GM21390 (cell line): ENCODE measurements at regions not wholly inside any gene's neighbourhood (a gene's known extent, or its start where the extent isn't known, plus 50 kb on each side); places are given as distances from the start of the nearest gene placed in this dataset.

Experiments
- ATAC-seq: cut with Tn5 transposase; IDR thresholded peaks from one replicate; pipeline ENCODE4 v1.9.1; 2021; ENCODE audit not compliant: unreplicated experiment

DNA sequence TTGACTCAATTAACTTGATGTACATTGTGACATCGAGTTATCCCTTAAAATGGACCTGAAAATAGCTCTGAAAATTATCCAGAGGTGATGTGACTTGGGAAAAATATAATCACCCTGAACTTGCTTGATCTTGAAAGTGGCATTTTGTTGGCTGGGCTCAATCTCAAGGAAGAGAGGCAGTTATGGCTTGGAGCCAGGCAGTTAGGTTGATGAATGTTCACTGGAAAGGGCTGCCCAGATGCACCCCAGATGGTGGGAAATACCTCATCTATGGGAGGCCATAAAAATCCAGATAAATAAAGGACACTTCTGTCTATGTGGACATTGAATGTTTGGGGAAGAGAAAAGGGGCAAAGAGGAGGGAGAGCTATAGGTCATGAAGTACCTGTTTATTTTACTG, 55.7 kb upstream of the OR5AN1 start:
- no peak for ATAC-seq

DNA sequence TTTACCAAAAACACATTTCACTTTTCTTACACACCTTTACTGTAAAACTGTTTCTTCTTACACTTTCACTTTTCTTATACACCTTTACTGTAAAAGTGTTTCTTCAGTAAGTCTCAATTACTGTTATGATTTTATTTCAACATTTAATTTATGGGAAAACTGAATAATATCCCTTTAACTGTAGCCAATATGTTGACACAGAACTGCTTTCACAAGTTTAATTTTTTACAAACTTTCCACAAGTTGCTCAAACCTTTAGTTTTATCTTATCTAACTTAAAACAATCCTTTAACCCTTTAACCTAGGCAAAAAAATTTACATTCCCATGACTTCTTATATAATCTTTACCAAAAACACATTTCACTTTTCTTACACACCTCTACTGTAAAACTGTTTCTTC, 63.3 kb upstream of the OR5AN1 start:
- ATAC-seq = no peak

GRCh38 chr11:59292611-59293010, 66.1 kb upstream of the OR5AN1 start:
- ATAC-seq = no peak

DNA sequence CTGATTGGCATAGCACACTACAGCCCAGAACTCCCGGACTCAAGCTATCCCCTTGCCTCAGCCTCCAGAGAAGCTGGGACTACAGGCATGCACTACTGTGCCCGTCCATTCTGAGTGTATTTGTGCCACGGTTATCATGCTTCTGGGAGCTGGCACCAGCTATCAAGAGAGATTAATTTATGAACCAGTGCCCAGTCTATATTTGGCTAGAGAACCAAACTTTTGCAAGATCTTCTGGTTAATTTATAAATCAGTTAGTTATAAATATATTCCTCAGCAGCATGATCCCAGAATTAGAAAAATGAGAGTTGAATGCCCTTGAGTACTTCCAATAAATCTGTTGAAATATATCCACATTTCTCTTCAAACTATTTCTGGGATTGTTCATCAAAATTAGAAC, 67.5 kb upstream of the OR5AN1 start:
- ATAC-seq = no peak

DNA sequence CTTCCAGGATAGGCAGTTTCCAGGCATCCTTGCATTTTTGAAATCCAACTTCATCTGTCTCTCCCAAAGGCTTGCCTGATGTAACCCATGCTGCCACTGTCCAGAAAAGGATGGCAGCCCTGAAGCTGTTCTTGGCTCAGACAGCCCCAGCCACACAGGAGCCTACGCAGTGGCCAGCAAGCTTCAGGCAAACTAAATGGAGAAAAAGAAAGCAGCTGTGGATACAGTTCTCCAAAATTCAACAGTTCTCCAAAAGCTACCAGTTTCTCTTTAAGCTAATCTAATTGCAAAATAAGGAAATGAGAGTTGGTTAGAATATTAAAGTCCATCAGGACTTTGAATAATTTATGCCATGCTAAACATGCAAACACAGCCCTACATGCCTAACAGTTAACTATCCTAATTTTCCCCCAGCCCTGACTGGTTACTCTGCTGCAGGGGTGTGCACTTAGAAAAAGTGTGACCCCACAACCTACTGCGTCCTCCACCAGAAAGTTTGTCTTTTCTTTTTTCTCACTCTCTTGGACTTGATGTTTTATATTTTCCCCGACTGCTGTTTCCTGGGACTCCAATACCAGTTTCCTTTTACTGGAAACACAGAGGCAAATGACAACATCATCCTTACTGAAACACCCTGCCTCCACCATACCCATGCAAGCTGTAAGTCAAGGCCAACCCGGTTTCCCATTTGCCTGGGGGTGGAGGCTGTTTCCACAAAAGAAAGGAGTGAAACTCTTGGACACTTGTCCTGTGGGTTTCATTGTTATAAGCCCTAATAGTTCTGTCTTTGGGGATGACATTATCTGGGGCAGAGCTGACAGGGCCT, 69.1 kb upstream of the OR5AN1 start:
- ATAC-seq = no peak

- no peak for ATAC-seq
Observed at GRCh38 chr11:59285716-59286260, 72.9 kb upstream of the OR5AN1 start.

DNA sequence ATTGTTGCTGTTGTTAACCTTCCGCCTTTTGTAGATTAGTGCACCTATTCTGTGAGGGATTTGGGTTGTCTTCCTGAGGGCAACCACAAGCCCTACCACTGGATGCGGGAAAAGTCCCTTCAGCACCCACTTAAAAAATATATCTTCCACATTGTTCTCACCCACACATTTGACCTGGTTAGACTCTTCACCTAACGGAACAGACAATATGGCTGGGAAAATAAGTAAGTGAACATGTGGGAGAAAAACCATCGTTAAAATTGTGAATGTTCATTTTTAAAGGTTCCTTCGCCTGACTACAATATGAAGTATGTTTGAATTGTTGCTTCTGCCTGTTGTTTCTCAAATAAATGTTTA, 72.0 kb upstream of the MPEG1 start:
- ATAC-seq = peak; percentile 11

- ATAC-seq = peak; percentile 82
Observed at GRCh38 chr11:59283825-59284772, 71.4 kb upstream of the MPEG1 start.

- no peak for ATAC-seq
Observed at GRCh38 chr11:59283311-59283710, 70.6 kb upstream of the MPEG1 start.

DNA sequence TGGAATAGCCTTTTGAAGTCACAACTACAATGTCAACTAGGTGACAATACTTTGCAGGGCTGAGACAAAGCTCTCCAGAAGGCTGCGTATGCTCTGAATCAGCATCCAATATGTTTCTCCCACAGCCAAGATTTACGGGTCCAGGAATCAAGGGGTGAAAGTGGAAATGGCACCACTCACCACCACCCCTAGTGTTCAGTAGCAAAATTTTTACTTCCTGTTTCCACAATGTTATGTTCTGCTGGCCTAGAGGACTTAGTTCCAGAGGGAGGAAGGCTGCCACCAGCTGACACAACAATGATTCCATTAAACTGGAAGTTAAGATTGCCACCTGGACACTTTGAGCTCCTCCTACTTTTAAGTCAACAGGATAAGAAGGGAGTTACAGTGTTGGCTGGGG, 68.5 kb upstream of the MPEG1 start:
- no peak for ATAC-seq

GRCh38 chr11:59273373-59273841, 60.7 kb upstream of the MPEG1 start:
- peak; percentile 93 for ATAC-seq

- no peak for ATAC-seq
Observed at GRCh38 chr11:59272771-59273372, 60.1 kb upstream of the MPEG1 start.

- ATAC-seq = no peak
Observed at GRCh38 chr11:59271811-59272327, 59.1 kb upstream of the MPEG1 start.

DNA sequence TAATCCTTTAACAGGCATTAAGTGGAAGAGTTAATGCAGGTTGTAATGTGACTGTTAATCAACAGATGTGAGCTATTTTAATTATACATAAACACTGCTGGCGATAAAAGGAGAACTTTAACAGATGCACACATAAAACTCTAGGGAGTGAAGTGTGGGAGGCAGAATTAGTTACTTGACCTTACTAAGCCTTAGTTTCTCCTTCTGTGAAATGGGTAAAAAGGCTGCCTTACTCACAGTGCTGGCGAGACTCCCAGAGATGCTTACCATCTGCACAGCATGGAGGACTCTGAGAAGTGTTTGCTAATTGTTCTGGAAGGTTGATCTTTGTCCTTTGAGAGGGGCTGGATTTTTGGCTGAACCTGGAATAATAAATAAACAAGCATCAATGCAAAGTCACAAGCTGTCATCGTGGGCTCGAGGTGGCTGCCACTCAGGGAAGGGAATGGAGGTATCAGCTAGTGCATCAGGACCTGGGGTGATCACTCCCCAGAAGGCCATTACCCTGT, 58.6 kb upstream of the MPEG1 start:
- ATAC-seq = no peak

DNA sequence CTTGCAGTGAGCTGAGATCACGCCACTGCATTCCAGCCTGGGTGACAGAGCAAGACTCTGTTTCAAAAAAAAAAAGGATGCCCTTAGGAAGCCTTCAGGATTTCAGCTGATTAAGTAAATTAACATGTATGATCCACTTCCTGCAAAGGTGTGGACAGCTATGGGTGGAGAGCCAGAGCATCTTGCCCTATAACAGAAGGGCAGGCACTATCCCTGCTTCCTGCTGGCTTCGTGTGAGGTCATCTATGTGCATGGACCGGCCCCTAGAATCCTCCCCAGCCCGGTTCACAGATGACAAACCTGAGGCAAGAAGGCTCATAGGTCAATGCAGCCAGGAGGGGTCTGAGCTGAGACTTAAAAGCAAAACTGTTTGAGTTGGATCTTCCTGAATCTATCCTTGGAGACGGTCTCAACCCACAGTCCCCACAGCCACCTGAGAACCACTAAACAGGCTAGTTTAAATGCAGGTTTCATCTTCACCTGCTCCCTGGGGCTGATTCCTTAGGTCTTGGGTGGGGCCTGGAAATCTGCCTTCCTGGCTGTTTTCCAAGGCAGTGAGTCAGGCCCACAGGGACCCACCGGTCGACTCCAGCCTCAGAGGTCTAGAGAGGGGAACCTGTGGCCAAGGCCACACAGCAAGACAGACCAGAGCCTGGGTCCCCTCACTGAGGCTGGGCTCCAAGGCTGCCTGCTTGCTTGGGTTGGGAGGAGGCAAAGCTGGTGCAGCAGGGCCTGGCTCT, 55.2 kb upstream of the MPEG1 start:
- no peak for ATAC-seq

DNA sequence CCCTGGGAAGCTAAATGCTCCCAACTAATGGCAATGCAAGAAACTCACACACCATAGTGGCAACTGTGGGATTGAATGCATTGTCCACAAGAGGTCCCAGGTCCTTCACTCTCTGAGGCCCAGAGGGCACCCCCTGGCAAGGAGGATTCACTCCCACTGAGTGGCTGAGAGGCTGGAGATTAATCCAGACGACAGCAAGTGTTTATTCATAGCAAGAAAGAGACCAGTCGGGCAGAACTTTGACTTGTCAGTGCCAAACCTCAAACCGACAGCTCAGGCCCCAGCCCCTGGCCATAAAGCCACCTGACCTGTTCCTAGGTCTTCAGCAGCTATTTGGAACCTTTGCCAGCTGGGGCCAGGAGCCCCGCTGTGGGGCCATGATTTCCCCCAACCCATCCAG, 54.5 kb upstream of the MPEG1 start:
- peak; percentile 72 for ATAC-seq

GRCh38 chr11:59266491-59266890, 53.8 kb upstream of the MPEG1 start:
- no peak for ATAC-seq

- no peak for ATAC-seq
Observed at GRCh38 chr11:59265735-59266134, 53.0 kb upstream of the MPEG1 start.

GRCh38 chr11:59264736-59265135, 52.0 kb upstream of the MPEG1 start:
- ATAC-seq = no peak

GRCh38 chr11:59263225-59263894, 50.6 kb upstream of the MPEG1 start:
- ATAC-seq = no peak
